HG02852 (cell line): ENCODE measurements at regions not wholly inside any gene's neighbourhood (a gene's known extent, or its start where the extent isn't known, plus 50 kb on each side); places are given as distances from the start of the nearest gene placed in this dataset.
"Not testable (repeated sequence)": the region's sequence is repeated elsewhere in the genome, so short reads cannot be mapped to it uniquely, and the experiment has no call there.

Experiments used
- ATAC-seq: cut with Tn5 transposase; IDR thresholded peaks from one replicate; pipeline ENCODE4 v1.9.1; 2021; ENCODE audit warnings: mild to moderate bottlenecking, moderate library complexity; ENCODE audit not compliant: unreplicated experiment

- no peak for ATAC-seq
Measured at GRCh38 chr5:104363567-104363966, 801.0 kb upstream of the NUDT12 start.

GRCh38 chr5:104361932-104362331 lies 799.3 kb upstream of the NUDT12 start:
- no peak for ATAC-seq

GRCh38 chr5:104355350-104355749 lies 792.8 kb upstream of the NUDT12 start:
- ATAC-seq: no peak

GRCh38 chr5:104353371-104353770 lies 790.8 kb upstream of the NUDT12 start:
- ATAC-seq: no peak

- ATAC-seq: no peak
Measured at GRCh38 chr5:104352954-104353353, 790.4 kb upstream of the NUDT12 start.

GRCh38 chr5:104347119-104347708 lies 784.6 kb upstream of the NUDT12 start:
- no peak for ATAC-seq

GRCh38 chr5:104345222-104346016 lies 782.8 kb upstream of the NUDT12 start:
- no peak for ATAC-seq

- ATAC-seq: no peak
Measured at GRCh38 chr5:104344809-104345208, 782.2 kb upstream of the NUDT12 start.

- ATAC-seq: no peak
Measured at GRCh38 chr5:104327801-104328200, 765.2 kb upstream of the NUDT12 start.

GRCh38 chr5:104326966-104327365 lies 764.4 kb upstream of the NUDT12 start:
- no peak for ATAC-seq

GRCh38 chr5:104325356-104325755 lies 762.8 kb upstream of the NUDT12 start:
- ATAC-seq: no peak

GRCh38 chr5:104316676-104317075 lies 754.1 kb upstream of the NUDT12 start:
- not testable (repeated sequence) for ATAC-seq

GRCh38 chr5:104312481-104312880 lies 749.9 kb upstream of the NUDT12 start:
- no peak for ATAC-seq

- no peak for ATAC-seq
Measured at GRCh38 chr5:104305602-104306001, 743.0 kb upstream of the NUDT12 start.

- no peak for ATAC-seq
Measured at GRCh38 chr5:104299998-104300706, 737.6 kb upstream of the NUDT12 start.

- ATAC-seq: no peak
Measured at GRCh38 chr5:104298518-104298917, 735.9 kb upstream of the NUDT12 start.

- no peak for ATAC-seq
Measured at GRCh38 chr5:104297076-104297475, 734.5 kb upstream of the NUDT12 start.

- no peak for ATAC-seq
Measured at GRCh38 chr5:104295991-104296390, 733.4 kb upstream of the NUDT12 start.

GRCh38 chr5:104283136-104283535 lies 720.5 kb upstream of the NUDT12 start:
- ATAC-seq: no peak

GRCh38 chr5:104273725-104274124 lies 711.1 kb upstream of the NUDT12 start:
- no peak for ATAC-seq

GRCh38 chr5:104267320-104268015 lies 704.9 kb upstream of the NUDT12 start:
- no peak for ATAC-seq
